ENCODE measurements at regions not wholly inside any gene's neighbourhood (a gene's known extent, or its start where the extent isn't known, plus 50 kb on each side); places are given as distances from the start of the nearest gene placed in this dataset.
"Not testable (repeated sequence)": the region's sequence is repeated elsewhere in the genome, so short reads cannot be mapped to it uniquely, and the experiment has no call there.

- TF ChIP-seq CTCF (IDR thresholded peaks at IDR 0.05); EZH2 (IDR thresholded peaks at IDR 0.05; ENCODE audit: borderline replicate concordance, insufficient read depth, low read depth, low read length, poor library complexity, severe bottlenecking): not testable (repeated sequence)
These were observed 142.8 kb upstream of the DST start for GRCh38 chr6:56785536-56785935.

All from B cell (primary cell).